Activated naive CD4-positive, alpha-beta T cell treated with anti-CD3 and anti-CD28 coated beads, Interleukin-2, amount 10 ng/mL, durations not matched to agents 7 days and 5 days (primary cell): ENCODE measurements at regions not wholly inside any gene's neighbourhood (a gene's known extent, or its start where the extent isn't known, plus 50 kb on each side); places are given as distances from the start of the nearest gene placed in this dataset.

Experiments used
- CTCF ChIA-PET: fragments of 350-600 bp; sonication (Branson Sonifier 250); formaldehyde crosslinking; loops from one replicate; lab custom pipeline; 2021; ENCODE audit warnings: antibody characterized with exemption; lab: Charles Lee
- DNase-seq: peaks from one replicate; pipeline ENCODE4 v3.0.0-alpha.2; 2020
- H3K27ac Mint-ChIP-seq: one replicate; pipeline ENCODE4 v1.8.0; 2021; ENCODE audit warnings: mild to moderate bottlenecking, moderate library complexity, mixed read lengths
- H3K27me3 Mint-ChIP-seq: one replicate; pipeline ENCODE4 v1.8.0; 2021; ENCODE audit warnings: mild to moderate bottlenecking, mixed read lengths
- H3K36me3 Mint-ChIP-seq: one replicate; pipeline ENCODE4 v1.8.0; 2021; ENCODE audit warnings: mixed read lengths
- H3K4me1 Mint-ChIP-seq: one replicate; pipeline ENCODE4 v1.8.0; 2021; ENCODE audit warnings: mixed read lengths
- H3K4me3 Mint-ChIP-seq: one replicate; pipeline ENCODE4 v1.8.0; 2021; ENCODE audit warnings: mild to moderate bottlenecking, moderate library complexity, mixed read lengths
- H3K9me3 Mint-ChIP-seq: one replicate; pipeline ENCODE4 v1.8.0; 2021; ENCODE audit warnings: mixed read lengths

- no peaks in the 10 kb centered on the region for H3K4me1 Mint-ChIP-seq
- H3K9me3 Mint-ChIP-seq = no peaks in the 10 kb centered on the region
- no peak overlapping the region for H3K27ac Mint-ChIP-seq
- no peak overlapping the region for H3K4me3 Mint-ChIP-seq
- H3K27me3 Mint-ChIP-seq = peaks cover 5% of the 10 kb centered on the region
- CTCF ChIA-PET = no interaction called here
- no peaks in the 10 kb centered on the region for H3K36me3 Mint-ChIP-seq
- no peak for DNase-seq
These were observed 189.3 kb upstream of the GPR12 start for GRCh38 chr13:26949701-26950502.

GRCh38 chr13:26948353-26948752 is 187.8 kb upstream of the GPR12 start:
- H3K36me3 Mint-ChIP-seq = no peaks in the 10 kb centered on the region
- no peak overlapping the region for H3K27ac Mint-ChIP-seq
- no peak for DNase-seq
- peaks cover 4% of the 10 kb centered on the region for H3K27me3 Mint-ChIP-seq
- H3K4me1 Mint-ChIP-seq = no peaks in the 10 kb centered on the region
- H3K4me3 Mint-ChIP-seq = no peak overlapping the region
- no peaks in the 10 kb centered on the region for H3K9me3 Mint-ChIP-seq
- CTCF ChIA-PET = no interaction called here

DNA sequence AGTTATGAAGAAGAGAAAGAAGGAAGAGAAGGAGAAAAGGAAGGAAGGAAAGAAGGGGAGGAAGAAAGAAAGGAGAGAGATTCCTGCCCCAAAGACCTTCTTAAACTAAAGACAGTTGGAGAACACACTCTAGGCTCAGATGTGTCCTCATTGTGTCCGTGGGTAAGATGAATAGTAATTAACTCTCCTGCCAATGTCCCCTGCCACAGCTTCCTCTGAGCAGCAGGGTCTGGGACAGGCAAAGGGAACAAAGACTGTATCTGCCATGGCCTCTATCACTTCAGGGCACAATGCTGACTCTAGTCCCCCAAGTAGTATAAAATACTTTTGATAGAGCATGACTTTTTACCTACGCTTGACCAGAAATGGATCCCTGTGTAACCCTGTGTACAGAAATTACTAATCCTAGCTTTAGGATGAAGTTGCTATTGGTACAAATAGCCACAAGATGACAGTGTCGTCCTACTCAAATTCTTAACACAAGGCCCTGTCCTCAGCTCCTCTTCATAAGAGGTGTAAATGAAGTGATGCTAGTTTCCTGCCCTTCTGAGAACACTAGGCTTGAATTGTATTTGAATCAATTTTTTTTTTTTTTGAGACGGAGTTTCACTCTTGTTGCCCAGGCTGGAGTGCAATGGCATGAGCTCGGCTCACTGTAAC is 186.2 kb upstream of the GPR12 start:
- Mint-ChIP-seq H3K27me3 (peaks cover 4% of the 10 kb centered on the region), H3K4me1 (no peaks in the 10 kb centered on the region), H3K9me3 (no peaks in the 10 kb centered on the region), H3K27ac (no peak overlapping the region), H3K4me3 (no peak overlapping the region), H3K36me3 (no peaks in the 10 kb centered on the region)
- DNase-seq = no peak
- CTCF ChIA-PET = interaction anchor here (0.6 to 2.6 kb wide), 10 partner anchors 16 to 414 kb away, joined by 3 to 31 read pairs (median 4); no protein-coding TSS in a partner anchor

GRCh38 chr13:26943748-26944147 is 183.2 kb upstream of the GPR12 start:
- DNase-seq = no peak
- H3K4me1 Mint-ChIP-seq = no peaks in the 10 kb centered on the region
- H3K36me3 Mint-ChIP-seq = no peaks in the 10 kb centered on the region
- H3K9me3 Mint-ChIP-seq = no peaks in the 10 kb centered on the region
- H3K27ac Mint-ChIP-seq = no peak overlapping the region
- peaks cover 4% of the 10 kb centered on the region for H3K27me3 Mint-ChIP-seq
- CTCF ChIA-PET = no interaction called here
- H3K4me3 Mint-ChIP-seq = no peak overlapping the region

DNA sequence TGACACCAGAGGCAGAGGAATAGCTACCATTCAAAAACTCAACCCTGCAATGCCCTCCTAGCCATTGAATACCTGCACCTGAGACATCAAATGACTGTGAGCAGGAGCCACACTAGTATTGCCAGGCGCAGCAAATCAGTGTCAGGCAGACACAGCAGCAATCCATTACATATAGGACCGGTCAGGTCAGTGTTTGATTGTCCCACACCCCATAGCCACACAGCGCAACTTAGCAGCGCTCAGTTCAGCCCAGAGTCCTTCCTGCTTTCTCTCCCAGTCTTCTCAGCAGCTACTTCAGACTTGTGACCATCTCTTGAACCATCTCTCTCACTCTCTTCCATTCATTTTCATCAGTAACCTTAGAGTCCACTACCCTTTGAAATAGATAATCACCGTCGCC is 181.6 kb upstream of the GPR12 start:
- no peak for DNase-seq
- Mint-ChIP-seq H3K27ac (no peak overlapping the region), H3K4me3 (no peak overlapping the region), H3K9me3 (no peaks in the 10 kb centered on the region), H3K4me1 (no peaks in the 10 kb centered on the region), H3K27me3 (peaks cover 4% of the 10 kb centered on the region), H3K36me3 (no peaks in the 10 kb centered on the region)
- CTCF ChIA-PET = interaction anchor here (0.9 kb wide), 1 partner anchor 12 kb away, joined by 3 read pairs; no protein-coding TSS in a partner anchor

GRCh38 chr13:26941345-26942174 is 181.0 kb upstream of the GPR12 start:
- Mint-ChIP-seq H3K4me1 (no peaks in the 10 kb centered on the region), H3K27ac (no peak overlapping the region), H3K9me3 (no peaks in the 10 kb centered on the region), H3K27me3 (peaks cover 4% of the 10 kb centered on the region), H3K4me3 (no peak overlapping the region), H3K36me3 (no peaks in the 10 kb centered on the region)
- DNase-seq = no peak
- CTCF ChIA-PET = interaction anchor here (0.9 kb wide), 1 partner anchor 11 kb away, joined by 3 read pairs; no protein-coding TSS in a partner anchor

DNA sequence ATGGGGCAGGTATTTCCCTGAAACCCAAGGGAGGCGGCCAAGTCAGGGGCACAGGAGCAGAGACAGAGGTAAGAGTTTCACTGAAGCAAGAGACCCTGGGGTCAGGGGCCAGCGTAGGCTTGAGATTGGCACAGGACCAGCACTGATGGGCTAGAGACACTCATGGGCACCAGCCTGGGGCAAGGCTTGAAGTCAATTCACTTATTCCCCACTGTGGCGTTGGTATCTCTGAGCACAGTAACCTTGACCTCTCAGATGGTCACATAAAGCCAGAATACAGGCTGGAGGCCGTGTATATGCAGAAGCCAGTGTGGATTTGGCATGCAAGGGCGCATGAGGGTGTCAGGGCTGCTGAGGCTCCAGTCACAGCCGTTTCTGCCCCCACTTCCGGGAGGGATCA is 173.5 kb upstream of the GPR12 start:
- Mint-ChIP-seq H3K27ac (no peak overlapping the region), H3K36me3 (no peaks in the 10 kb centered on the region), H3K27me3 (peaks cover 8% of the 10 kb centered on the region), H3K4me3 (no peak overlapping the region), H3K4me1 (no peaks in the 10 kb centered on the region), H3K9me3 (no peaks in the 10 kb centered on the region)
- CTCF ChIA-PET = interaction anchor here (1.5 kb wide), 1 partner anchor 38 kb away, joined by 3 read pairs; no protein-coding TSS in a partner anchor
- no peak for DNase-seq

DNA sequence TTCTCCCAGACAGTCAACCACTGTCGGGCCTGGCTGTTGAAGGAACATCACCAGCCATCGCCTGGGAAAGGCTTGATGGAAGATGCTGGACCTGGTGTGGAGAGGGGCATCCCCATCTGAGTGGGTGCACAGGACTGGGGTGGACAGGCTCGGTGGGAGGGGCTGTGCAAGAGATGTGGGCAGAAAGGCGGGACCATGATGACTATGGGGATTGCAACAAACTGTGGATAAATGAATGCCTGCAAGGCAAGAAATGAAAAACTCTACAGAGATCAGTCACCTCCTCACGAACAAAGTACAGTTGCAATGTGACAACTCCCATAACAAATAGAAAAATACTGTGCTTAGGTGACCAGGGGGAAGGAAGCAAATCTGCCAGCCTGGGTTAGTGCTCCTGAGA is 171.9 kb upstream of the GPR12 start:
- no peak for DNase-seq
- no peaks in the 10 kb centered on the region for H3K4me1 Mint-ChIP-seq
- H3K9me3 Mint-ChIP-seq = no peaks in the 10 kb centered on the region
- no peaks in the 10 kb centered on the region for H3K36me3 Mint-ChIP-seq
- CTCF ChIA-PET = no interaction called here
- peaks cover 8% of the 10 kb centered on the region for H3K27me3 Mint-ChIP-seq
- H3K27ac Mint-ChIP-seq = no peak overlapping the region
- no peak overlapping the region for H3K4me3 Mint-ChIP-seq

DNA sequence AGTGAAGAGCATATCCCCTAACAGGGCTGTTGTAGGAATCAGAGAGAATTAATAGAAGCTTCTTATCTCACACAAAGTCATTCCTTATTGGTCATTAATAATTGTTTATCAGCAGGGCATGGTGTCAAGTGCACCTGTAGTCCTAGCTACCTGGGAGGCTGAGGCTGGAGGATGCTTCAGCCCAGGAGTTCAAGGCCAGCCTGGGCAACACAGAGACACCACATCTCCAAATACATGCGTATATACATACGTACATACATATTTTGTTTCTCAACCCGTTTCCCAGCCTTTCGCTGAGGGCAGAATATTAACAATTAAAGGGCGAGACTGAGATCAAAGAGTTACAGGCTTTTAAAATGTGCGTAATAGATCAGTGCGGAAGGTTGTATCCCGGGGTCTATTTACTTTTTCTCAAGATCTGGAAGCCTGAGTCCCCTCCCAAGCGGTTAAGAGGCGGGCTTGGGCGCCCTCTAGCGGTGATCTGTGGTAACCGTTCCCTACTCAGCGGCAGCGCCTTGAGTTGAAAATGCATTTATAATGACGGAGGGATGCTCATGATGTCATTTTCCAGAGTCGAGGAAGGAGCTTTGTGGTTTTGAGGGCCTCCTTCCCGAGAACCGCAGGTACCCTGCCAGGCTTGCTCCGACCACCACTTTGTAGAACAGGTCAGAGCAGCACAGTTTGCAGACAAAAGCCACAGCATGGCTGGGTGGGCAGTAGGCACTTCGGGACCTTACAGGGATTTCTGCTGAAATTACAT is 169.6 kb upstream of the GPR12 start:
- no peaks in the 10 kb centered on the region for H3K36me3 Mint-ChIP-seq
- no peaks in the 10 kb centered on the region for H3K9me3 Mint-ChIP-seq
- no peaks in the 10 kb centered on the region for H3K4me1 Mint-ChIP-seq
- no peak overlapping the region for H3K27ac Mint-ChIP-seq
- CTCF ChIA-PET = interaction anchor here (0.7 to 2.1 kb wide), 9 partner anchors 11 to 1310 kb away, joined by 3 to 11 read pairs (median 3); no protein-coding TSS in a partner anchor
- peak; percentile 75 for DNase-seq
- H3K27me3 Mint-ChIP-seq = peaks cover 17% of the 10 kb centered on the region
- H3K4me3 Mint-ChIP-seq = no peak overlapping the region

GRCh38 chr13:26927511-26927910 is 166.9 kb upstream of the GPR12 start:
- H3K4me3 Mint-ChIP-seq = no peak overlapping the region
- no peak for DNase-seq
- no peaks in the 10 kb centered on the region for H3K4me1 Mint-ChIP-seq
- no peak overlapping the region for H3K27ac Mint-ChIP-seq
- CTCF ChIA-PET = no interaction called here
- no peaks in the 10 kb centered on the region for H3K36me3 Mint-ChIP-seq
- no peaks in the 10 kb centered on the region for H3K9me3 Mint-ChIP-seq
- peaks cover 29% of the 10 kb centered on the region for H3K27me3 Mint-ChIP-seq

- no peaks in the 10 kb centered on the region for H3K4me1 Mint-ChIP-seq
- peaks cover 30% of the 10 kb centered on the region for H3K27me3 Mint-ChIP-seq
- no peak overlapping the region for H3K27ac Mint-ChIP-seq
- CTCF ChIA-PET = no interaction called here
- DNase-seq = no peak
- H3K36me3 Mint-ChIP-seq = no peaks in the 10 kb centered on the region
- no peak overlapping the region for H3K4me3 Mint-ChIP-seq
- H3K9me3 Mint-ChIP-seq = no peaks in the 10 kb centered on the region
These were observed 165.8 kb upstream of the GPR12 start for GRCh38 chr13:26926371-26926770.

DNA sequence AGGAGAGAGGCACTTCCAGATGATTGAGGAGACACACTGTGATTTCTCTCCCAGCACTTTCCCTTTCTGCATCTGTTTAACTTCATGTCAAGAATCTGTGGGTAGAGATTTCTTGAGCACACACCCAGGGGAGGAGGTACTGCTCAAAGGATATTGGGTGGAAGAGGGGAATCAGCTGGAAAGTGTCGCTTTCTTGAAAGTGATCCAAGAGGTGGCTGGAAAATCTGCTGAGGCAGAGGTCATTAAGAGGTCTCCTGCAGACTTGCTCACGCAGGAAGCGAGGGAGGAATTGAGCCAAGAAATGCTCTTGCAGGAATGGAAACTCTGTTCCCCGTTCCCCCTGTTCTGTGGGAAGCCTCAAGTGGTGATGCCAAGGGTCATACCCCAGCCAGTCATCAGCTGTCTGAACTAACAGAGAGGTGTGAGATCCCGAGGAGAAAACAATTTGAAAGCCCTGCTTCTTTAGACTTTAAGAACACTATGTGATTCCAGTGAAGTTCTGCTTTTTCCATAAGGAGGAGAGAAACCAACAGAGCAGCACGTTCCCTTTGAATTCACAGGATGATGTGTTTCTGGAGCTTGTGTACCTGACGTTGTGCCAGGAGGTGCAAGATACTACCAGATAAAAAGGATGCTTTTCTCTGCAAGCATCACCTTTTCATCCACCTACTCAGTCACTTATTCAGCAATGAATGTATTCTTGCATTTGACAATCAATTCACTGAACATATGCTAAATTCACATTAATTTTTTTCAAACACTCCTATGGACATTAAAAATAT is 163.4 kb upstream of the GPR12 start:
- no peaks in the 10 kb centered on the region for H3K4me1 Mint-ChIP-seq
- H3K27me3 Mint-ChIP-seq = peaks cover 29% of the 10 kb centered on the region
- DNase-seq = no peak
- H3K4me3 Mint-ChIP-seq = no peak overlapping the region
- no peak overlapping the region for H3K27ac Mint-ChIP-seq
- no peaks in the 10 kb centered on the region for H3K36me3 Mint-ChIP-seq
- CTCF ChIA-PET = no interaction called here
- H3K9me3 Mint-ChIP-seq = no peaks in the 10 kb centered on the region

DNA sequence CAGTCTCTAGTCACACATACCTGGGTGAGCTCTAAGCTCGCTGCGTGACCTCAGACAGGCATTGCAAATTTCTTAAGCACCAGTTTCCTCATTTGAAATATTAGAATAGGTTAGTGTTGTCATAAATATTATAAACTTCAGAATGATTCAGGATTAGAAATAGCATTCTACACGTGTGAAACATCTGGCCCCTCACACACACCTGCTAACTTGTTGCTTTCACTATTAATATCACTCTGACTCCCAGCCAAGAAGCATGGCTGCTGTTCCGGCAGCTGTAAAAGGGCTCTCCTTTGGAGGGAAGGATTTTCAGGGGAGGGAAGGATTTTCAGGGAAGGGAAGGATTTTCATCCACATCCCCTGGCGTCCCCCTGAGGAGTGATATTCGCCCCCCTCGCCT is 161.3 kb upstream of the GPR12 start:
- no peaks in the 10 kb centered on the region for H3K4me1 Mint-ChIP-seq
- peaks cover 29% of the 10 kb centered on the region for H3K27me3 Mint-ChIP-seq

More for the DNA sequence above, 161.3 kb upstream of the GPR12 start:
- Mint-ChIP-seq H3K27ac (no peak overlapping the region), H3K36me3 (no peaks in the 10 kb centered on the region), H3K9me3 (no peaks in the 10 kb centered on the region), H3K4me3 (no peak overlapping the region)
- CTCF ChIA-PET = no interaction called here
- DNase-seq = no peak
